ENCODE measurements at regions not wholly inside any gene's neighbourhood (a gene's known extent, or its start where the extent isn't known, plus 50 kb on each side); places are given as distances from the start of the nearest gene placed in this dataset.

DNA sequence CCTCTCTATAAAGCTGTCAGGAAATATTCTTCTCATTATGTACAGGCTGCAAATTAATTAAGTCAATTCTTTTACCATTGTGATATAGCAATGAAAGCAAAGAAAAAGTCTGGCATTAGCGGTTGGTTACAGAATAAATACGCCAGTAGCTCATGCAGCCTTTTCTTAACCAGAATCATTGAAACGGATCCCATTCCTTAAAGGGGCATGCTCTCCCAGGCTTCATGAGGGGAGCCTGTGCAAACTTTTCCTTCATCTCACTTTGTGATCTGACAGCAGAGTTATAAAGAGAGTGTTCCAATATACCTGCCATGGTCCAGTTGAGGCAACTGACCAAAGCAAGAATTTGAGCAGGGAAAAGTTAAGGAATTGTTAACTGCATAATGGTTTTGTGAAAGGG lies 337.7 kb downstream of the EMP1 start:
- TF ChIP-seq, protein P1, sequence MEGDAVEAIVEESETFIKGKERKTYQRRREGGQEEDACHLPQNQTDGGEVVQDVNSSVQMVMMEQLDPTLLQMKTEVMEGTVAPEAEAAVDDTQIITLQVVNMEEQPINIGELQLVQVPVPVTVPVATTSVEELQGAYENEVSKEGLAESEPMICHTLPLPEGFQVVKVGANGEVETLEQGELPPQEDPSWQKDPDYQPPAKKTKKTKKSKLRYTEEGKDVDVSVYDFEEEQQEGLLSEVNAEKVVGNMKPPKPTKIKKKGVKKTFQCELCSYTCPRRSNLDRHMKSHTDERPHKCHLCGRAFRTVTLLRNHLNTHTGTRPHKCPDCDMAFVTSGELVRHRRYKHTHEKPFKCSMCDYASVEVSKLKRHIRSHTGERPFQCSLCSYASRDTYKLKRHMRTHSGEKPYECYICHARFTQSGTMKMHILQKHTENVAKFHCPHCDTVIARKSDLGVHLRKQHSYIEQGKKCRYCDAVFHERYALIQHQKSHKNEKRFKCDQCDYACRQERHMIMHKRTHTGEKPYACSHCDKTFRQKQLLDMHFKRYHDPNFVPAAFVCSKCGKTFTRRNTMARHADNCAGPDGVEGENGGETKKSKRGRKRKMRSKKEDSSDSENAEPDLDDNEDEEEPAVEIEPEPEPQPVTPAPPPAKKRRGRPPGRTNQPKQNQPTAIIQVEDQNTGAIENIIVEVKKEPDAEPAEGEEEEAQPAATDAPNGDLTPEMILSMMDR (IDR thresholded peaks at IDR 0.05): no peak
- no peak for TF ChIP-seq POLR2A (IDR thresholded peaks at IDR 0.05)
